Colon (tissue), 2 donors: ENCODE measurements at regions not wholly inside any gene's neighbourhood (a gene's known extent, or its start where the extent isn't known, plus 50 kb on each side); places are given as distances from the start of the nearest gene placed in this dataset.

Source experiments
- FAIRE-seq: peaks from 2 replicates; lab custom pipeline; 2012; peaks lifted over from hg19 to GRCh38; lab: Jason Lieb, UNC
- donor health status: control.
- donor health status: control.

- no peak for FAIRE-seq
Measured at GRCh38 chr5:23072179-23072578, 219.0 kb upstream of the CDH12 start.

GRCh38 chr5:23071682-23072081 is 218.5 kb upstream of the CDH12 start:
- no peak for FAIRE-seq

- FAIRE-seq = no peak
Measured at GRCh38 chr5:23064710-23065109, 211.6 kb upstream of the CDH12 start.

GRCh38 chr5:23053846-23054245 is 200.7 kb upstream of the CDH12 start:
- FAIRE-seq = no peak

DNA sequence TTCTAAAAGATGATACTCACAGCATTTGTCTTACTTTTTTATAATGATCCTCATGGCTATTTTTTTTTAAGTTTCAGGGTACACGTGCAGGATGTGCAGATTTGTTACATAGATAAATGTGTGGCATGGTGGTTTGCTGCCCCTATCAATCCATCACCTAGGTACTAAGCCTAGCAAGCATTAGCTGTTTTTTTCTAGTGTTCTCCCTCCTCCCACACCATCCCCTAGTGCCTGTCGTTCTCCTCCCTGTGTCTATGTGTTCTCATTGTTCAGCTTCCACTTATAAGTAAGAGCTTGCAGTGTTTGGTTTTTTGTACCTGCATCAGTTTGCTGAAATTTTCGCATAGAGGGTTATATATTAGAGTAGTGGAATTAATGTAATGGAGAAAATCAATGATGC is 189.1 kb upstream of the CDH12 start:
- no peak for FAIRE-seq

DNA sequence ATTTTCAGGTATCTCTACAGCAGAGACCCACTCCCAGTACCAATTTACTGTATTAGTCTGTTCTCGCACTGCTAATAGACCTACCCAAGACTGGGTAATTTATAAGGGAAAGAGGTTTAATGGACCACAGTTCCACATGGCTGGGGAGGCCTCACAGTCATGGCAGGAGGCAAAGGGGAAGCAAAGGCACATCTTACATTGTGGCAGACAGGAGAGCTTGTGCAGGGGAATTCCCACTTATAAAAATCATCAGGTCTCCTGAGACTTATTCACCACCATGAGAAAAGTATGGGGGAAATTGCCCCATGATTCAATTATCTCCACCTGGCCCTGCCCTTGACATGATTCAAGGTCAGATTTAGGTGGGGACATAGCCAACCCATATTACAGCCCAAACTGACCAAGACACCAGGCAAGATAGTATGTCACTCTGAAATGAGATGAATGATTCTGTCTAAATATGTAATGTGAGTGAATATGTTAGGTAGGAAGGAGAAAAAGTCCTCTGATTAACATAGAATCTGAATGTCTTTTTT is 182.5 kb upstream of the CDH12 start:
- FAIRE-seq = no peak

- FAIRE-seq = no peak
Measured at GRCh38 chr5:23033864-23034263, 180.7 kb upstream of the CDH12 start.

- FAIRE-seq = no peak
Measured at GRCh38 chr5:23029290-23029689, 176.1 kb upstream of the CDH12 start.

DNA sequence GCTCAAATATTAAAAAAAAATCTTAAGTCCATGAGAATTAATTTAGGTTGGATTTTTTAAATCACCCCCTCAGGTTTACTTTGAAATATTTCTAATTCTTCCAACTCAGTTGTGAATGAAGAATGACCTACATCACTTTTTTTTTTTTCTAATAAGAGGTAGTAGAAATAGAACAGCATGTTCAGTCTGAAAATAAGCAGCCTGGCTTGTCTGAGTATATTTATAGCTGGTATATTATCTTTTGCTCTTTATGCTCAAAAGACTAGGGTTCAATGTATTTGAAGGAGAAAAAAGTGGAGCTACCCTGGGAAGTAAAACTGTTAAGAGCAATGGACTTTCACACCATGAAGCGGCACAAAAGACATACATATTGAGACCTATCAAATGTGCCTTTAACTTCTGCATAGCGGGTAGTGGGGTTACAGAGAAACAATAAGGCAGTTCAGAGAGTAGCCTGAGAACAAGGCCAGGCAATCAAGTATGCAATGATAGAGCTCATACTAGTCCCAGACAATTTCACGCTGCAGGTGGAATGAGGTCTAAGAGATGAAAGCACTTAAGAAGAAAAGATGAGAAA is 175.4 kb upstream of the CDH12 start:
- no peak for FAIRE-seq

- no peak for FAIRE-seq
Measured at GRCh38 chr5:23027830-23028229, 174.7 kb upstream of the CDH12 start.

DNA sequence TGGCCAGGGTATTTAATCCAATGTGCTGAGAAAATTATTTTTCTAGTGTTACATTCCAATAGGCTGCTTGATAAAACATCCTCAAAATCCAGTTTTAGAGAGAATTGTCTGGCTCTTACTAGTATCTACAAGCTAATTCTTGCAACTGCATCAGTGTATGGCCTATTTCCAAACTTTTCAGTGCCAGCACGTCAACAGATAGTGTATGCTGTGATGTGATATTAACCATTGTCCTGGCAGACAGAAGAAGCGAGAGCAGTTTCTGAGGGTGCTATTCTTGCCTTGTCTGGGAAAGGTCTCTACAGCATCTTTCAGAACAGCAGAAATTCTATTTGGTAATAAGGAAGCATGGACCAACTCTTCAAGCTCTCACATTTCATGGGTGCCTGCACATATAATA is 174.2 kb upstream of the CDH12 start:
- no peak for FAIRE-seq

- no peak for FAIRE-seq
Measured at GRCh38 chr5:23026252-23027170, 173.4 kb upstream of the CDH12 start.

DNA sequence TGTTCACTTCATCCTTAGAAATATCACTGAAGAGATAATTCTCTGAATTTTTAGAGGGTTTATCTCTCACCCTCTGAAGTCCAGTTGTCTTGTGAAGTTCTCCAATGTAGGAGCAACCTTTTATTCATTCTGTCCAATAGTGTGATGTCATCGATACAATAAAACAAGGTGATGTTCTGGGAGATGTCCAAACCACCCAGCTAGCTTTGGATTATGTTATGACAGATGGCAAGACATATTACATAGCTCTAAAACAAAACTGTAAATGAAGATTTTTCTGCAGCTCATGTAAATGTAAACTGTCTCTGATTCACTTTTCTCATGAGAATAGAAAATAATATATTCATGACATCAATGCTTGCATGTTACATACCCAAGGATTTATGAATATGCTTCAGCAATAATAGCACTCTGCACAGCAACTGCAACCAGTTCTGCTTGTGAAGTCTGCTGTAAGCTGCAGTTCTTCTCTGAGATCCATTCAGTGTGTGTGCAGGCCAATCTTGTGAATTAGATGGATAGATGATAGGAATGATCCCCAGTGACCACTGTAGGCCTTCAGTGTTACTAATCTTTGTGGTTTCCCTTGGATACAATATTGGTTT is 172.6 kb upstream of the CDH12 start:
- no peak for FAIRE-seq

DNA sequence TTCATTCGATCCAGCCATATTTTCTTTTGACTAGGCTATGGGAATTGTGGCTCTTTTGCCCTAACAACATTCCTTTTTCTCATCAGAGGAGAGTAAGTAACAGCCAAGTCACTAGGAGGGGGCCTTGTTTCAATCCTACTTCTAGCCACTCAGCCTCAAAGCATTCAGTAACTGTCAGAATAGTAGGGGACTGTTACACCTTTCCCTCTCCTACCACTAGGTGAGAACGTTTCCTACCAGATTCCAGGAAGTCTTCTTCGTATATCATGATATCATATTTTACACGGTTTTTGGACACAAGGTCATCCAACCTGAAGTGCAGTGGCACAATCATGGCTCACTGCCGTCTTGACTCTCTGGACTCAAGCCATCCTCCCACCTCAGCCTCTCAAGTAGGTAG is 171.3 kb upstream of the CDH12 start:
- no peak for FAIRE-seq

DNA sequence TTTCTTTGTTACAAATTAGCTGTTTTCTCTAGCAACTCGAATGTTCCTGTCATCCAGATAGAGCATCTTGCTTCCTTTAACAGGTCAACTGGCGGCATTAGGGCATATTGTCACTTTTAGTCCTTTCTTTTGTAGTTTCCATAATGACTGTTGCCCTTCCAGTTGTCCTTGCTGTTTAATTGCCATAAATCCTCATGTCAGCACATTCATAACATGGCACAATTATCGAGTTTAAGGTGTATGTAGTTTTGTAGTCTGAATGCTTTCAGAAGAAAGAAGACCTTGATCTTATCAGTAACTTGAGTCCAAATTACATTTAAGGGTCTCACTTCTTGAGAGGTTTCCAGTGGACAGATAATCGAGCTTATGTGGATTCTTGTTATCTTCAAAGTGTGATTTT is 161.7 kb upstream of the CDH12 start:
- FAIRE-seq = no peak

DNA sequence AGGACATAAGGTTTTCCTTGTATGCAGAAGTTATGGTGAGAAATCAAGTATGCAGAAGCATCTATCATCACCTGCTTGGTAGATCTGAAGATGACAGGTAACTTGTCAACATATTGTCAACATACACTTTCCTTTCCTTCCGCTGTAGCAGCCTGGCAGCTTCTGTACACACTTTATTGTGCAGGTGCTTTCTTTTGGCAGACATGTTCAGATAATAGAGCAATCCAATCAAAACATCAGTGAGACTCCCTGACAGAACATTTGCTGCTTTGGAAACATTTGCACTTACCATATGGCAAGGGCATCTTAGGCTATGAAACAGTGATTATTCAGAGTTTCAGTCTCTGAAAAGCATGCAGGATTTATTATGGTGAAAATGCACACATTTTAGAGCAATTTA is 161.1 kb upstream of the CDH12 start:
- no peak for FAIRE-seq

DNA sequence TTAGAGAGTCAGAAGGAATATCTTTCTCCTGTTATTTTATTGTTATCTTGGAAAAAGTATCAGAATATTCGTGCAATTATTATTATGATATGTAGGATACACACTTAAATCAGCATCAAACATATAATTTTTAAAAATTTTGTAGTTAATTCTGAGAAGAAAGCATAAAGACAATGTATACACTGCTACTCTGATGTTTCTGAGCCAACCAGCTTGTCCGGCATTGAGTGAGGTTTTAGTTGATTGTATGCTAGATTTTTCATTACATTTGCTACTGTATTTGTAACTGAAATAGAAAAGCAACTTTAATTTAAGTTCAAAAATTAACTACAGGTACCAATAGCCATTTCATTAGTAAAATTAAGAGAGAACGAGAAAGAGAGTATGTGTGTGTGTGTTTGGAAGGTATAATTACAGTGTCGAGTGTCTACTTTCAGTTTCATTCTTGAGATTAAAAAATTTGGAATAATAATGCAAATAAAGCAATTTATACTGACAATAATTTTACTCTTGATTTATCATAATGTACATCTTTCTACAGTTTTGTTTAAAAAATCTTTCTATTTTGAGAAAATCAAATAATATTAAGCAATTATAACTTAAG is 160.4 kb upstream of the CDH12 start:
- no peak for FAIRE-seq

DNA sequence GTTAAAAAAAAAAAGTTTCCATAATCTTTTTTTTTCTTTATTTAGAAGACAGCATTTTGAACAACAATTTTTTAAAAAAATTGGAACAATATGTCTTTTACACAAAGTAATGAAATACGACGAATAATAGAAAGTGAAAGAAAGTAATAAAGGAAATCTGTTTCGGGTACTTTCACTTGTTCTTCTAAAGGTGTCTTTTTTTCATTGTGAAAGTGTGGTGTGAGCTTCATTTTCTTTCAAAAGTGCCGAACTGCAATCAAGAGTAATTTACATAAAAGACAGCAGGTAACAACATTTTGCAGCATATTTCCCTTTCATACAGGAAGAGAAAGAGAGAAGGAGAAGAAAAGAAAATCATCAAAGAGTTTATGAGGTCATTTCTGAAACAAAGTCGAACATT is 159.7 kb upstream of the CDH12 start:
- no peak for FAIRE-seq

DNA sequence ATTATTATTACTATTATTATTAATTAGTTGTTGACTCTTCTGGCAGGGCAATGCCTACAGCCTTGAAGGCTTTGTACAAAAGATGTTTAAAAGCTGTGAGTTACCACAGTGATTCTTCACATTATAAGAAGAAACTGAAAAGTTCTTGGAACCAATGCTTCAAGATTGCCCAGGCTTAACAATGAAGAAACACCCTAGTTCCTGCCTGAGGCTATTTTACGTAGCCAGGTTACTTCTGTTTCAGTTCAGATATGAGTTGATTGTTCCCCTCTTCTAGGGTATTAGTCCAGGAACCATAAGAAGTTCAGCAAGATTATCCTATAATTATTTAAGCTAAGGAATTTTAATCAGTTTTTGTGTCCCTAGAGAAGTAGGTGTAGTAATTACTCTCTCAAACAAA is 154.6 kb upstream of the CDH12 start:
- no peak for FAIRE-seq

GRCh38 chr5:23007236-23007635 is 154.1 kb upstream of the CDH12 start:
- peak; percentile 49 for FAIRE-seq

GRCh38 chr5:23001120-23001519 is 148.0 kb upstream of the CDH12 start:
- no peak for FAIRE-seq

GRCh38 chr5:22998774-22999173 is 145.6 kb upstream of the CDH12 start:
- FAIRE-seq = no peak

DNA sequence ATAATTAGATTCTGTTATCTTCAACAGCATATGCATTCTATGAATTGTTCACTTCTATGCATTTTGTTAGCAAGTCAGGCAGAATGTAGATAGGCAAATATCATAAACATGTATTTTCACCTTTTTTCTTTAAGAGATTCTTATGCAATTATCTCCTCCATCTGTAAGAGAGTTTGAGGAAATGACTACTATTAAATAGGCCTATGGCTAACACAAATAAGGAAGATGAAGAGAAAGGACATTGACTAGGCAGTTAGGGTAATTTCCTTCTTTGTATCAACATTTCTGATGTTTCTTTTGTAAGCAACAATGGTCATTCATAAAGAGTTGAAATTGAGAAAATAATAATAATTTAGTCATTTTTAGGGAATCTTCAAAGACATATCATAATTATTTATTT is 145.2 kb upstream of the CDH12 start:
- no peak for FAIRE-seq
